ENCODE measurements at regions not wholly inside any gene's neighbourhood (a gene's known extent, or its start where the extent isn't known, plus 50 kb on each side); places are given as distances from the start of the nearest gene placed in this dataset.
A peak's percentile ranks its signal among the peaks of the same experiment; 100 is the strongest.

GRCh38 chr4:11727903-11728564 lies 299.3 kb upstream of the HS3ST1 start:
- no peak for DNase-seq

DNA sequence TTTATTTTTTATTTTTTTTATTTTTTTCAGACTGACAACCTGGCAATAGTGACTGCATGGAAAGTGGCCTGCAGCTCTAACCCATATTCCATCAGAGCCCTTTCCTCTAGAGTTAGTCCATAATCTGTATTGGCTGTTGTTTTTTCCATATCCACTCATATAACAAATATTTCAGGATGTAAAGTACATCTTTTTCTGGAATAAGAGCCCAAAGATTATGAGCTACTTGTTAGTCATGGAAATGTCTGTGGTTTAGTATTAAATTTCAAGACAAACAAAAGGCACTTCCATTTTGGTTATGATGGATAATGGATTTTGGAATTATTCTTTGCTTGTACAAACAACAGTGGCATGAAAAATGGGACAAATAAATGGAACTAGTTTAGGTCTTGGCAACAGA lies 296.0 kb upstream of the HS3ST1 start:
- peak; percentile 47 for DNase-seq

DNA sequence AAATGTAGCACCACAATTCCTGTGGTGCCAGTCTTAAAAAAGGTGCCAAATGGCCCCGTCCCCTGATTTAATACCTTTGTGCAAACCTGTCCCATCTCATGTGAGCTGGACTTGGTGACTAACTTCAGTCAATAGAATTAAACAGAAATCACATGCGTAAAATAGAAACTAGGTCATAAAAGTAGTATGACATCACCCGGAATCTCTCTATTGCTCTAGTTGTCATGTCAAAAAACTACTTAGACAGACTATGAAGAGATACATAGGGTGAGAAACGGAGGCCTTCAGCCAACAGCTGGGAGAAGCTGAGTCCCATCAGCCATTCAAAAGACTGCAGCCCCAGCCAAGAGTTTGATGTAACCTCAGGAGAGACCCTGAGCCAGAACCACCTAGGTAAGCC lies 293.5 kb upstream of the HS3ST1 start:
- DNase-seq, result no peak

- DNase-seq, result peak; percentile 24
Observed at GRCh38 chr4:11720292-11720691, 291.6 kb upstream of the HS3ST1 start.

GRCh38 chr4:11719879-11720278 lies 291.2 kb upstream of the HS3ST1 start:
- DNase-seq, result no peak

DNA sequence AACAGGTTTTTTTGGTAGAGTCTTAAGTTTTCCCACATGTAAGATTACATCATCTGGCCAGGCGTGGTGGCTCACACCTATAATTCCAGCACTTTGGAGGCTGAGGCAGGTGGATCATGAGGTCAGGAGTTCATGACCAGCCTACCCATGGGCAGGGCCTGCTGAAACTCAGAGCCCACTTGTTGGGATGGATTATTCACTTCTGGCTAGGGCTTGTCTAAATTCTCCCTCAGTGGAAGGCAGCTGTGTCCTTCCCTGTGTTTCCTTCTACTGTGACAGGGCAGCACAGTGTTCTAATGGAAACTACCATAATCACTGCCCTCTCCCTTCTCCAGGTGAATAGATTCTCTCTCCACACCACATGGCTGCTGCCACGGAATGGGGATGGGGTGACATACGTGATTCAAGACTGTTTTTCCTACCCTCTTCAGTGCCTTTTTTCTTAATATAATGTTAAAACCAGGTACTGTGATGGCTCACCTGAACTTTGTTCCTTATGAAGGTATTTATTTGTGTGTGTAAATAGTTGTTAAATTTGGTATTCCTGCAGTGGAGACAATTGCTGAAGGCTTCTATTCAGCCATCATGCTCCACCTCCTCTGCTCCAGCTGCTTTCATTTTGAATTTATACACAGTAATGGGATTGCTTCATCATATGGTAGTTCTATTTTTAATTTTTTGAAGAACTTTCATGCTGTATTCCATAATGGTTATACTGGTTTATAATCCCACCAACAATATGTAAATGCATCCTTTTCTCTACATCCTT lies 287.2 kb upstream of the HS3ST1 start:
- DNase-seq, result no peak

DNA sequence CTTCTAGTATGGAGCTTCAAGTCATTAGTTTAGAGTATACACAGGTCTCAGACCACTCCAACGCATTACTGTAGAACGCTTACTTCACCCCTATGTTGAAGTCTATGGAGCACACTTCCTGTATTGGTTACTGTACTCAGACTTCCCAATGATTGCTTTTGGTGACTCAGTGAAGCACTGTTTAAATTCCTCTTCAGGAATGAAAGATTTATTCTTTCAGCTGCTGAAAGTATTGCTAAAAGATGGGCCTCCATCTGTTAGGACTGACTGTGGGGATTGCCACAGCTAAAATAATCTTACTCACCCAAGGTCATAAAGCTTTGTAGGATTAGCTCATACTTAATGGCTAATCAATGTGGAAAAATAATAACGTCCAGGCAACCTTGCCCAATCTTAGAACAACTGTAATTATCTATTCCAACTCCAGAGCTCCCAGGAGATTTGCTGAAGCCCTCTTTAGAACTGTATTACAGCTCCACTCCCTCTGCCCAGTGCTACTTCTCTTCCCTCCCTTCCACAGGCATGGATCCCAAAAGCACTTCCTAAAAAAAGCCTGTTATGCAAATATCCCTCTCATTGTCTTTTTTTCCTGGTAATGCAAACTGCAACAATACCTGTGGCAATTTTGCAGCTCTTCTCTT lies 281.9 kb upstream of the HS3ST1 start:
- DNase-seq, result no peak

DNA sequence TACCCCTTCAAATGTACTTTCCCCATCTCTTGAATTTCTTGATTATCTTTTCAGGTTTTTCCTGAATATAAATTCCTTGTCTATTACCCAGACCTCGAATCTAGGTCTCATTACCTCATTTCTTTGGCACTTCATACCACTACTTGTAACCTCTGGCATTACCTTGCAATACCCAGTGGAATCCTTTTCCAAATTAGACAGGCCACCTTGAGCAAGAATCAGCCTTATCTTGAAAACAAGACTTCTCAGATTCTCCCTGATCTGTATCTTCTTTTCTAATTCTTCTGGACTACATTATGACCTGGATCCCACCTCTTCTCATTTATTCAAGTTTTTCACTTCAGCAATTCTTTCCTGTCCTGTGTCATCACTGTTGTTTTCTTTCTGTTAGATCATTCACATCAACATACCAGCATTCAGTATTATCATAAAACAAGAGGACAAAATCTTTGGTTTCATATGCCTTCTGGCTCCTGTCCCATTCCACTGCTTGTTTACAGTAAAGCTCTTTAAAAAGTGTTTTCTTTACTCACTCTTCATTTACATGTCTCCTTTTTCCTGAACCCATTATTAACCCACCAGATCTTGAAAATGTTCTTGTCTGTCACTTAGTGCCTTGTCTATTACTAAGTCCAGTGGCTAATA lies 275.6 kb upstream of the HS3ST1 start:
- DNase-seq, result no peak

DNA sequence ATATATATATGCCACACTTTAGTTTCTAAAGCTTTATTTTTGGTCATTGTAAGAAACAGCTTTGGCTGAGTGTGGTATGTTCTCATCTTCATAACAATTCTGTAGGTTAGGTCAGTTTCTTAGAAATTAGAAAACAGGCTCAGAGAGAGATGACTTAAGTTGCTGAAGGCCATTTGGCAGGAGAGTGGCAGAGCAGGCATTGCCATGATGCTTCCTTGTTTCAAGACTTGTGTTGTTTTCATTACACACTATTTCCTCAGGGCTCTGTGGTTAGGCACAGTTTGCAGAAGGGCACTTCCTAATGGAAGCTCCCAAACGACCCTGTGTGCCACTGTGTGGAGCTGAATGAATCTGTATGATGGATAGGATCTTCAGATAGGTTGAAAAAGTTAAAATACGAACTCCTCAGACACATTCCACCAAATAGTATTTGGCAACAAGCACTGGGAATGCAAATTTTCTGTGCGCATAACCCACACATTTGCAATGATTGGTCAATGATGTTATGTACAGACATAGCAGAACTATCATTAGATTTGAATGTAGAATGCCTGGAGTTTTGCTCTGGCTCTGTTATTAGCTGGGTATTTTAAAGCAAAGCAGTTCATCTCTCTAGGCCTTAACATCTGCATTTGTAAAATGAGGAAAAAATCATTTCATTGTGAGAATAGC lies 274.3 kb upstream of the HS3ST1 start:
- DNase-seq, result no peak

DNA sequence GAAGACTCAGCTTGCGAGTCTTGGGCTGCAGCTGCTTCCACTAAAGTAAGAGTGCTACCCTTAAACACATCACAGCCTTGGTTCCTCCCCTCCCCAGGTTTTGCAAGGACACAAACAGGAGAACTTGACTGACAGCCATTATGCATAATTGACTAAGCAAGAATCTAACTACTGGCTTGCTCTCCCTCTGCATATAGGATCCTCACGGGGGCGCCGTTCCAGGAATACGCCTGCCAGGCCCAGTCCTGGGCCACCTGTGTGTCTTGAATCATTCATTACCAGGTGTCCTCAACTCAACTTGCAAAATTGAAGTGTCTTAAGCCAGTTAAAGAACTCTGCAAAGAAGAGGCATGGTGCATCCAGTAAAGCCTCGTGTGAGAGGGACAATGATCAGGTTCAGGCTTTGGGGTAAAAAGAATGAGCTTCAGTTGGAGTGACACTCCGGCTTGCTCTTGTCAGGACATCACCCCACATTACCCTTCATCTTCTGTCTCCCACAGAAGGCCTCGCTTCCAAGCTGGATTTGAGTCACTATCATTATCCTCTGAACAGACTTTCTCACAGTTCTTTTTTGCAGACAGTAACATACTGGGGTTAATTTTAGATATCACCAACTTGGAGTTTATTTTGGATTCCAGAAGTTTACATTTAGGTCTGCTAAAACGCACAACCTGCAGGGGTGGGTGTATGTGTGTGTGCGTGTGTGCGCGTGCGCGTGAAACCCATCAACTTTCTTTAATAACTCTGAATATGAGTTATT lies 273.5 kb upstream of the HS3ST1 start:
- DNase-seq, result no peak

DNA sequence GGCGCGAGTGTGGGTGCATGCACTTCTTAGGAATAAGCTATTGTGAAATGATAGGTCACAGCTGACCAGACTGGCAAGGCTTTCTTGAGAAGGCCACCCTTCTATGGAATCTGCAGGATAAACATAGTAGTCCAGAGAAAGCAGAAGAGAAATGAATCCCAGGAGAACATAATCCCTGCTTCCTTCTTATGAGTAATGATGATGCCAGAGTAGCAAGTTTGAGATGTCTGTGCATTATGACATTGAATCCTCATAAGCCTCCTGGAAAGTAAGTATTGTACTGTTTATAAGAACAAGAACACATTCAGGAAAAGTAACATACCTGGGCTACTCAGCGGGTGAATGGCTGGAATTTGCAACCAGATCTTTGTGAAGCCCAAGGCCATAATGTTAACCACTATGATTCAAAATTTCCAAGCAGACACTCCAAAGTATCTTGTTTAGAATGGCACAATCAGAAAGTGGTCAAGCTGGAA lies 272.1 kb upstream of the HS3ST1 start:
- DNase-seq, result peak; percentile 60

- peak; percentile 58 for DNase-seq
Observed at GRCh38 chr4:11698846-11699590, 270.3 kb upstream of the HS3ST1 start.

- no peak for DNase-seq
Observed at GRCh38 chr4:11698033-11698432, 269.3 kb upstream of the HS3ST1 start.

GRCh38 chr4:11693693-11694092 lies 265.0 kb upstream of the HS3ST1 start:
- DNase-seq, result no peak

DNA sequence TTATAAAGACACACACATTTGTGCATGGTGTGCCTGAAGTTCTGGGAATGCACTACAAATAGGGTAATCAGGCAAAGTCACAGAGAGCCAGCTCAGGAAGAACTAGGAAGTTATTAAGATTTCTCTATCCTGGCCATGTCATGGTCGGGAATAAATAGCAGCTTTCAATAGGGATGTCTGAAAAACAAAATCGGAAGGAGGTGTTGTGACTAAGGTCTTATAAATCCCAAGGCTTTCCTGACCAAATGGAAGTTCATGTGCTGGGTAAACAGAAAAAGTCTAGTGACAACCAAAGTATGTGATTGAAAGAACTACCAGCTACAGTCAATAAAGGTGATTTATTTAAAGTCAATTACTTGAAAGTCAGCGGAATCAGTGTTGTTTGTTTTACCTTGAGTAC lies 262.5 kb upstream of the HS3ST1 start:
- no peak for DNase-seq

- no peak for DNase-seq
Observed at GRCh38 chr4:11687727-11688126, 259.0 kb upstream of the HS3ST1 start.

GRCh38 chr4:11685481-11685880 lies 256.8 kb upstream of the HS3ST1 start:
- no peak for DNase-seq

GRCh38 chr4:11675051-11675800 lies 246.5 kb upstream of the HS3ST1 start:
- DNase-seq, result no peak

DNA sequence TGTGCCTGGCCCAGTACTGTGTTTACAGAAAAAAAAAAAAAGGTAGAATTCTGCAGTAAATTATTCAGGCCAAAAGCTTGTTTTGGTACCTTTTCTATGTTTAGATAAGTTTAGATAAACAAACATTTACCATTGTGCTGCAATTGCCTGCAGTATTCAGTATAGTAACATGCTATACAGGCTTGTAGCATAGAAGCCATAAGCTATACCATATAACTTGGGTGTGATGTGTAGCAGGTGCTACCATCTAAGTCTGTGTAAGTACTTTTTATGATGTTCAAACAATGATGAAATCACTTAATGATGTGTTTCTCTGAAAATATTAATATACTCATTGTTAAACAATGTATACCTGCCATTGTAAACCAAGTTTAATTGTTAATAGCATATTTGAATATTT lies 241.6 kb upstream of the HS3ST1 start:
- DNase-seq, result no peak

DNA sequence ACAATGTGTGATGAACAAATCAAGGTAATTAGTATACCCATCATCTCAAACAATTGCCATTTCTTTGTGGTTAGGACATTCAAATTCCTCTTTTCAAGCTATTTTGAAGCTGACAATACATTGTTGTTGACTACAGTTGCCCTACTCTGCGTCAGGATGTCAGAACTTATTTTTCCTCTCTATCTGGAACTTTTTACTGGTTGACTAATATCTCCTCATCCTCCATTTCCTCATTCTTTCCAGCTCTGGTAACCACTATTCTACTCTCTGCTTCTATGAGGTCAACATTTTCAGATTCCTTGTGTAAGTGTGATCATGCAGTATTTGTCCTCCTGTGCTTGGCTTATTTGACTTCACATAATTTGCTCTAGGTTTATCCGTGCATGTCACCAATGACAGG lies 240.5 kb upstream of the HS3ST1 start:
- no peak for DNase-seq

GRCh38 chr4:11663114-11663513 lies 234.4 kb upstream of the HS3ST1 start:
- DNase-seq, result no peak
